ENCODE measurements at regions not wholly inside any gene's neighbourhood (a gene's known extent, or its start where the extent isn't known, plus 50 kb on each side); places are given as distances from the start of the nearest gene placed in this dataset.

- TF ChIP-seq CTCF (IDR thresholded peaks at IDR 0.05; ENCODE audit: low read depth, low read length) (no peak), EZH2phosphoT487 (IDR thresholded peaks at IDR 0.05; ENCODE audit: low read depth) (no peak)
Measured at GRCh38 chr9:120078112-120078511, 501.9 kb downstream of the CDK5RAP2 start.

All from OCI-LY3 (cell line).